ENCODE measurements at regions not wholly inside any gene's neighbourhood (a gene's known extent, or its start where the extent isn't known, plus 50 kb on each side); places are given as distances from the start of the nearest gene placed in this dataset.

- TF ChIP-seq EZH2phosphoT487 (IDR thresholded peaks at IDR 0.05; ENCODE audit: unreplicated experiment): no peak
- TF ChIP-seq EZH2 (IDR thresholded peaks at IDR 0.05; ENCODE audit: low read depth, unreplicated experiment): no peak
- no peak for TF ChIP-seq POLR2AphosphoS5 (IDR thresholded peaks at IDR 0.05; ENCODE audit: low read depth)
- TF ChIP-seq STAT1 (IDR thresholded peaks at IDR 0.05; ENCODE audit: unreplicated experiment): no peak
- no peak for TF ChIP-seq ETS1 (IDR thresholded peaks at IDR 0.05)
- TF ChIP-seq CREB1 (CRISPR knock-in tag; IDR thresholded peaks at IDR 0.05; ENCODE audit: low read depth): no peak
- no peak for TF ChIP-seq ZNF331 (CRISPR knock-in tag; IDR thresholded peaks at IDR 0.05; ENCODE audit: low read depth)
- TF ChIP-seq ZNF114 (CRISPR knock-in tag; IDR thresholded peaks at IDR 0.05): no peak
- TF ChIP-seq CTCF (conservative IDR thresholded peaks at IDR 0.05; ENCODE audit: low read depth in 2 of 2): no peak
Measured at GRCh38 chr4:12993923-12994322, 490.2 kb downstream of the RAB28 start (continued).

GRCh38 chr4:12987284-12987683 is 496.9 kb downstream of the RAB28 start:
- Mint-ChIP-seq H3K36me3 (ENCODE audit: low read depth) (peaks cover 9% of the 10 kb centered on the region; the same call in 1 of the 3 replicates), H3K9me3 (peaks cover 14% of the 10 kb centered on the region; the same call in 2 of the 3 replicates), H3K27me3 (ENCODE audit: insufficient read depth, low read depth, poor library complexity) (no peaks in the 10 kb centered on the region), H3K27ac (no peak overlapping the region), H3K4me1 (no peaks in the 10 kb centered on the region), H3K4me3 (no peak overlapping the region)
- no peaks in the 10 kb centered on the region for H3K79me2 ChIP-seq (replicated peaks; ENCODE audit: insufficient read depth)
- H3F3A ChIP-seq (replicated peaks; ENCODE audit: low read depth): no peaks in the 10 kb centered on the region
- no peak overlapping the region for H3K4me2 ChIP-seq
- H4K20me1 ChIP-seq (replicated peaks; ENCODE audit: insufficient read depth): no peaks in the 10 kb centered on the region
- 0 out of 2 replicates have a peak, but pooled peaks cover 8% of the 10 kb centered on the region for H3K9me2 ChIP-seq (ENCODE audit: insufficient read depth)
- no peaks in the 10 kb centered on the region for H3K4me1 ChIP-seq (ENCODE audit: insufficient read depth)
- ATAC-seq: no peak
- no peak overlapping the region for H3K4me3 ChIP-seq
- DNase-seq (ENCODE audit: low spot score): no peak
- no peak overlapping the region for H3K27ac ChIP-seq (ENCODE audit: low read depth)
- no peaks in the 10 kb centered on the region for H3K36me3 ChIP-seq (ENCODE audit: insufficient read depth)
- H3K27me3 ChIP-seq (ENCODE audit: insufficient read depth): no peaks in the 10 kb centered on the region
- no peak overlapping the region for H2AFZ ChIP-seq
- TF ChIP-seq ETS1 (IDR thresholded peaks at IDR 0.05): no peak
- no peak for TF ChIP-seq POLR2AphosphoS5 (IDR thresholded peaks at IDR 0.05; ENCODE audit: low read depth)
- TF ChIP-seq NANOG (IDR thresholded peaks at IDR 0.05; ENCODE audit: borderline replicate concordance): no peak
- TF ChIP-seq EZH2 (IDR thresholded peaks at IDR 0.05; ENCODE audit: low read depth, unreplicated experiment): no peak
- no peak for TF ChIP-seq REST (IDR thresholded peaks at IDR 0.05; ENCODE audit: unreplicated experiment)
- TF ChIP-seq ZNF462 (CRISPR knock-in tag; IDR thresholded peaks at IDR 0.05): no peak
